Hepatocyte (in vitro differentiated cells): ENCODE measurements at regions not wholly inside any gene's neighbourhood (a gene's known extent, or its start where the extent isn't known, plus 50 kb on each side); places are given as distances from the start of the nearest gene placed in this dataset.
"Not testable (repeated sequence)": the region's sequence is repeated elsewhere in the genome, so short reads cannot be mapped to it uniquely, and the experiment has no call there.

Source experiments
- EZH2phosphoT487 ChIP-seq: fragments of 200-600 bp; sonication (generic); IDR thresholded peaks from one replicate; pipeline ENCODE4 v1.6.1; 2018; ENCODE audit warnings: antibody characterized with exemption, mild to moderate bottlenecking, low read depth, moderate library complexity; ENCODE audit not compliant: unreplicated experiment, severe bottlenecking
- TF ChIP-seq, protein P1 (sequence below): fragments of 200-600 bp; sonication (generic); IDR thresholded peaks from 2 replicates; pipeline ENCODE4 v1.5.1; 2016; ENCODE audit warnings: antibody characterized with exemption, mild to moderate bottlenecking; ENCODE audit not compliant: poor library complexity

DNA sequence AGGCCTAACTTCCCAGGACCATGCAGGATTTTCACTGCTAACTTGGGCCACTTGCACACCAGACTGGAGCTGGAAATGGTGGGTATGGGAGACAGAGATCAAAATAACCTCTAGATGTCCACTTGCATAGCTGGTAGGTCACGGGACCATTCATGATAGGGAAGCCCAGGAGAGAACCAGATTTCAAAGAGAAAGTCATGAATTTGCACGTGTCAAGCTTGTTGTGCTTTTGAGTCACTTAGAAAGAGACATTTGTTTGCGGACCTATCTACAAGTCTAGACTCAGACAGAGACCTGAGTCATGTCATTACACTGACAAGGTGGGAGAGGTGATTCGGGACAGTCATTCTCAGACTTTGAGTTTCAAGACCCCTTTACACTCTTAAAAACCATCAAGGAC, 704.1 kb downstream of the DTWD2 start:
- TF ChIP-seq, protein P1, sequence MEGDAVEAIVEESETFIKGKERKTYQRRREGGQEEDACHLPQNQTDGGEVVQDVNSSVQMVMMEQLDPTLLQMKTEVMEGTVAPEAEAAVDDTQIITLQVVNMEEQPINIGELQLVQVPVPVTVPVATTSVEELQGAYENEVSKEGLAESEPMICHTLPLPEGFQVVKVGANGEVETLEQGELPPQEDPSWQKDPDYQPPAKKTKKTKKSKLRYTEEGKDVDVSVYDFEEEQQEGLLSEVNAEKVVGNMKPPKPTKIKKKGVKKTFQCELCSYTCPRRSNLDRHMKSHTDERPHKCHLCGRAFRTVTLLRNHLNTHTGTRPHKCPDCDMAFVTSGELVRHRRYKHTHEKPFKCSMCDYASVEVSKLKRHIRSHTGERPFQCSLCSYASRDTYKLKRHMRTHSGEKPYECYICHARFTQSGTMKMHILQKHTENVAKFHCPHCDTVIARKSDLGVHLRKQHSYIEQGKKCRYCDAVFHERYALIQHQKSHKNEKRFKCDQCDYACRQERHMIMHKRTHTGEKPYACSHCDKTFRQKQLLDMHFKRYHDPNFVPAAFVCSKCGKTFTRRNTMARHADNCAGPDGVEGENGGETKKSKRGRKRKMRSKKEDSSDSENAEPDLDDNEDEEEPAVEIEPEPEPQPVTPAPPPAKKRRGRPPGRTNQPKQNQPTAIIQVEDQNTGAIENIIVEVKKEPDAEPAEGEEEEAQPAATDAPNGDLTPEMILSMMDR: not testable (repeated sequence)
- not testable (repeated sequence) for TF ChIP-seq EZH2phosphoT487
